A549 (cell line): ENCODE measurements at regions not wholly inside any gene's neighbourhood (a gene's known extent, or its start where the extent isn't known, plus 50 kb on each side); places are given as distances from the start of the nearest gene placed in this dataset.

ENCODE experiments used
- ATAC-seq, 2 experiments: fragments of 200-7000 bp in 1 of 2; fragments of >200 bp in 1 of 2; cut with Nextera tagmentation in 1 of 2; cut with Tn5 transposase in 1 of 2; 3 replicates each; pipeline versions ENCODE4 v1.8.0 to v1.9.1; 2018 to 2020; ENCODE audit warnings: mild to moderate bottlenecking in 1 of 2, moderate library complexity in 1 of 2
- CTCF ChIA-PET: fragments of 300-600 bp; sonication (Branson Sonifier 250); formaldehyde crosslinking; extraction: SDS; loops from one replicate; lab custom pipeline; 2021; ENCODE audit warnings: antibody characterized with exemption, inconsistent platforms; lab: Yijun Ruan, JAX
- POLR2A ChIA-PET: fragments of 350-600 bp; formaldehyde crosslinking; extraction: SDS; loops from one replicate; lab custom pipeline; 2021; ENCODE audit warnings: antibody characterized with exemption, inconsistent platforms; lab: Yijun Ruan, JAX
- DNase-seq, 2 experiments: peaks; one replicate each; pipeline versions ENCODE4 v3.0.0 to v3.0.0-alpha.2; 2011 to 2016; ENCODE audit warnings: low read depth in 1 of 2, low spot score in 1 of 2
- FAIRE-seq: peaks from 2 replicates; lab custom pipeline; 2011; peaks lifted over from hg19 to GRCh38; lab: Jason Lieb, UNC
- H3K27ac ChIP-seq, 2 experiments: fragments of >200 bp; sonication (Bioruptor Twin); formaldehyde crosslinking; 3 replicates each; pipeline ENCODE4 v1.5.1; 2016 to 2017
- H3K4me1 ChIP-seq: fragments of >200 bp; sonication (Bioruptor Twin); formaldehyde crosslinking; 3 replicates; pipeline ENCODE4 v1.6.1; 2016
- H3K4me2 ChIP-seq: fragments of >200 bp; sonication (Bioruptor Twin); formaldehyde crosslinking; 3 replicates; pipeline ENCODE4 v1.6.1; 2016
- H3K4me3 ChIP-seq: fragments of >200 bp; sonication (Bioruptor Twin); formaldehyde crosslinking; 3 replicates; pipeline ENCODE4 v1.5.1; 2016
- H3K9me3 ChIP-seq: fragments of >200 bp; sonication (Bioruptor Twin); formaldehyde crosslinking; 3 replicates; pipeline ENCODE4 v1.6.1; 2016
- BCL3 ChIP-seq: fragments of >200 bp; sonication (Bioruptor Twin); formaldehyde crosslinking; IDR thresholded peaks from 3 replicates; pipeline ENCODE4 v1.6.1; 2016
- BHLHE40 ChIP-seq: IDR thresholded peaks from 2 replicates; pipeline ENCODE4 v1.6.1; 2012; ENCODE audit warnings: low read depth, low read length, inconsistent platforms
- CTCF ChIP-seq: fragments of >200 bp; sonication (Bioruptor Twin); formaldehyde crosslinking; IDR thresholded peaks from 3 replicates; pipeline ENCODE4 v1.5.1; 2016
- ELK1 ChIP-seq: fragments of 150-350 bp; IDR thresholded peaks from 2 replicates; pipeline ENCODE4 v1.6.1; 2014; ENCODE audit warnings: low read depth, mild to moderate bottlenecking, low read length
- EP300 ChIP-seq, 2 experiments: fragments of >200 bp; sonication (Bioruptor Twin); formaldehyde crosslinking; IDR thresholded peaks; 2 replicates in 1 of 2; 3 replicates in 1 of 2; pipeline ENCODE4 v1.6.1; 2016 to 2017
- GATA3 ChIP-seq: IDR thresholded peaks from 2 replicates; pipeline ENCODE4 v1.6.1; 2012; ENCODE audit warnings: borderline replicate concordance
- HDAC2 ChIP-seq: fragments of 200-600 bp; sonication (generic); IDR thresholded peaks from 2 replicates; pipeline ENCODE4 v1.6.1; 2016
- KDM1A ChIP-seq: fragments of 200-600 bp; sonication (generic); IDR thresholded peaks from 2 replicates; pipeline ENCODE4 v1.6.1; 2016; ENCODE audit warnings: low read depth, mild to moderate bottlenecking
- NFE2L2 ChIP-seq: fragments of 150-350 bp; conservative IDR thresholded peaks from 2 replicates; pipeline ENCODE4 v1.6.1; 2014; ENCODE audit warnings: low read length
- NPAS2 ChIP-seq: fragments of 250-450 bp; sonication (Bioruptor Pico); IDR thresholded peaks from 2 replicates; pipeline ENCODE4 v1.8.0; 2022; ENCODE audit warnings: mild to moderate bottlenecking, moderate library complexity, borderline replicate concordance
- PHF8 ChIP-seq: fragments of 200-600 bp; sonication (generic); IDR thresholded peaks from 2 replicates; pipeline ENCODE4 v1.6.1; 2016; ENCODE audit warnings: low read depth, mild to moderate bottlenecking, antibody characterized with exemption, moderate library complexity, borderline replicate concordance
- POLR2AphosphoS2 ChIP-seq: conservative IDR thresholded peaks from 2 replicates; pipeline ENCODE4 v1.6.1; 2012; ENCODE audit warnings: low read length, improper control_type of control experiment, inconsistent platforms
- REST ChIP-seq: fragments of 200-600 bp; sonication (generic); IDR thresholded peaks from 2 replicates; pipeline ENCODE4 v1.6.1; 2016; ENCODE audit warnings: antibody characterized with exemption, mild to moderate bottlenecking, moderate library complexity
- RFX5 ChIP-seq: fragments of 450-650 bp; IDR thresholded peaks from 2 replicates; pipeline ENCODE4 v1.7.1; 2014; ENCODE audit warnings: antibody characterized with exemption, mild to moderate bottlenecking, moderate library complexity
- RNF2 ChIP-seq: fragments of 200-600 bp; sonication (generic); IDR thresholded peaks from 2 replicates; pipeline ENCODE4 v1.6.1; 2016; ENCODE audit warnings: low read depth, mild to moderate bottlenecking, antibody characterized with exemption, moderate library complexity, borderline replicate concordance
- USF2 ChIP-seq: fragments of 450-650 bp; IDR thresholded peaks from 2 replicates; pipeline ENCODE4 v1.6.1; 2014; ENCODE audit warnings: antibody characterized with exemption
- ZC3H11A ChIP-seq: fragments of 450-650 bp; IDR thresholded peaks from 2 replicates; pipeline ENCODE4 v1.6.1; 2014; ENCODE audit warnings: antibody characterized with exemption, mild to moderate bottlenecking
- ZFP36 ChIP-seq: fragments of 450-650 bp; IDR thresholded peaks from 2 replicates; pipeline ENCODE4 v1.6.1; 2014; ENCODE audit warnings: borderline replicate concordance; ENCODE audit not compliant: partially characterized antibody
- WGBS: methylation state at CpG from one replicate; pipeline ENCODE4 v1.1.6; 2017; ENCODE audit errors: missing lambda C conversion rate; 5-methylcytosine and 5-hydroxymethylcytosine counted together

GRCh38 chr5:115409094-115409493, 112.6 kb upstream of the CCDC112 start:
- DNase-seq (no peak), ATAC-seq (no peak), FAIRE-seq (no peak)
- POLR2A ChIA-PET = no interaction called here
- 30% methylated on average over 2 of the region's 2 CpGs for WGBS
- CTCF ChIA-PET = no interaction called here
- no peak overlapping the region for H3K27ac ChIP-seq
- no peak overlapping the region for H3K4me3 ChIP-seq
- H3K9me3 ChIP-seq = no peaks in the 10 kb centered on the region
- no peaks in the 10 kb centered on the region for H3K4me1 ChIP-seq
- TF ChIP-seq BCL3 = no peak
- TF ChIP-seq POLR2AphosphoS2 = no peak
- no peak for TF ChIP-seq USF2
- no peak for TF ChIP-seq ZC3H11A
- no peak for TF ChIP-seq HDAC2
- no peak for TF ChIP-seq BHLHE40
- TF ChIP-seq CTCF = no peak
- no peak for TF ChIP-seq RNF2
- no peak for TF ChIP-seq ZFP36
- no peak for TF ChIP-seq NPAS2 (CRISPR knock-in tag)
- TF ChIP-seq NFE2L2 = no peak
- no peak for TF ChIP-seq RFX5
- TF ChIP-seq KDM1A = no peak
- TF ChIP-seq EP300 (IDR thresholded peaks at IDR 0.05) = no peak
- no peak for TF ChIP-seq GATA3
- TF ChIP-seq REST = no peak
- no peak overlapping the region for H3K4me2 ChIP-seq

GRCh38 chr5:115402822-115403577, 106.5 kb upstream of the CCDC112 start:
- Histone ChIP-seq H3K4me3 (no peak overlapping the region), H3K4me1 (0 out of 3 replicates have a peak, but pooled peaks cover 3% of the 10 kb centered on the region), H3K27ac (no peak overlapping the region), H3K9me3 (no peaks in the 10 kb centered on the region), H3K4me2 (no peak overlapping the region)
- POLR2A ChIA-PET = no interaction called here
- CTCF ChIA-PET = no interaction called here
- DNase-seq = no peak
- no peak for TF ChIP-seq PHF8
- TF ChIP-seq USF2 = no peak
- TF ChIP-seq ELK1 = no peak
- FAIRE-seq = no peak
- 74% methylated on average over 1 of the region's 1 CpG for WGBS
- ATAC-seq = no peak
